GM12875 (cell line): ENCODE measurements at regions not wholly inside any gene's neighbourhood (a gene's known extent, or its start where the extent isn't known, plus 50 kb on each side); places are given as distances from the start of the nearest gene placed in this dataset.

Experiments
- H3K4me3 ChIP-seq: one replicate; pipeline ENCODE4 v1.5.1; 2011; ENCODE audit warnings: low read depth, low read length, control low read depth
- CTCF ChIP-seq: IDR thresholded peaks from 2 replicates; pipeline ENCODE4 v1.5.1; 2011; ENCODE audit warnings: low read depth, mild to moderate bottlenecking, control low read depth, inconsistent platforms, low read length, moderate library complexity, borderline replicate concordance; ENCODE audit not compliant: insufficient read depth

GRCh38 chr3:74036102-74036501 lies 411.4 kb upstream of the PDZRN3 start:
- no peak for TF ChIP-seq CTCF
- H3K4me3 ChIP-seq: no peak overlapping the region

- H3K4me3 ChIP-seq: no peak overlapping the region
- no peak for TF ChIP-seq CTCF
Observed at GRCh38 chr3:74033806-74034205, 409.1 kb upstream of the PDZRN3 start.

GRCh38 chr3:74033381-74033780 lies 408.6 kb upstream of the PDZRN3 start:
- TF ChIP-seq CTCF: no peak
- no peak overlapping the region for H3K4me3 ChIP-seq

GRCh38 chr3:74027121-74027520 lies 402.4 kb upstream of the PDZRN3 start:
- no peak for TF ChIP-seq CTCF
- no peak overlapping the region for H3K4me3 ChIP-seq

GRCh38 chr3:74023395-74023794 lies 398.7 kb upstream of the PDZRN3 start:
- no peak overlapping the region for H3K4me3 ChIP-seq
- TF ChIP-seq CTCF: no peak

- no peak overlapping the region for H3K4me3 ChIP-seq
- TF ChIP-seq CTCF: no peak
Observed at GRCh38 chr3:74021449-74021848, 396.7 kb upstream of the PDZRN3 start.

GRCh38 chr3:74009961-74010844 lies 385.5 kb upstream of the PDZRN3 start:
- TF ChIP-seq CTCF: no peak
- H3K4me3 ChIP-seq: no peak overlapping the region
